OCI-LY3 (cell line): ENCODE measurements at regions not wholly inside any gene's neighbourhood (a gene's known extent, or its start where the extent isn't known, plus 50 kb on each side); places are given as distances from the start of the nearest gene placed in this dataset.

Experiments
- CTCF ChIP-seq: fragments of 200-600, 300-600 bp; sonication (generic); IDR thresholded peaks from 2 replicates; pipeline ENCODE4 v1.5.1; 2014; ENCODE audit warnings: antibody characterized with exemption, low read length, low read depth
- EZH2phosphoT487 ChIP-seq: fragments of 200-600 bp; shearing (Covaris generic); IDR thresholded peaks from 2 replicates; pipeline ENCODE4 v1.6.1; 2018; ENCODE audit warnings: antibody characterized with exemption, mixed run types, low read depth

GRCh38 chr6:3653528-3654070, 97.9 kb downstream of the PXDC1 start:
- TF ChIP-seq CTCF = no peak
- no peak for TF ChIP-seq EZH2phosphoT487
